Stomach (tissue), 4 donors: ENCODE measurements at regions not wholly inside any gene's neighbourhood (a gene's known extent, or its start where the extent isn't known, plus 50 kb on each side); places are given as distances from the start of the nearest gene placed in this dataset.

Experiments
- EP300 ChIP-seq: sonication (generic); formaldehyde crosslinking; IDR thresholded peaks from one replicate; pipeline ENCODE4 v1.6.1; 2017; ENCODE audit warnings: antibody characterized with exemption
- POLR2A ChIP-seq, 4 donors: fragments of 450-650 bp; IDR thresholded peaks; one replicate each; pipeline ENCODE4 v1.6.1; 2016; ENCODE audit warnings: antibody characterized with exemption in 4 of 4, control low read depth in 2 of 4, mild to moderate bottlenecking in 1 of 4, moderate library complexity in 1 of 4
- POLR2AphosphoS5 ChIP-seq, 3 donors: sonication (generic); formaldehyde crosslinking; IDR thresholded peaks; one replicate each; pipeline ENCODE4 v1.6.1; 2016; ENCODE audit warnings: antibody characterized with exemption in 3 of 3
- TF ChIP-seq, protein P1 (sequence below), 7 experiments: fragments of 450-650 bp in 4 of 7; fragments of 200-600 bp in 3 of 7; sonication (generic) in 3 of 7; IDR thresholded peaks; one replicate each; pipeline ENCODE4 v1.5.1; 2016 to 2019; ENCODE audit warnings: antibody characterized with exemption in 7 of 7, control low read depth in 2 of 7, mild to moderate bottlenecking in 1 of 7

DNA sequence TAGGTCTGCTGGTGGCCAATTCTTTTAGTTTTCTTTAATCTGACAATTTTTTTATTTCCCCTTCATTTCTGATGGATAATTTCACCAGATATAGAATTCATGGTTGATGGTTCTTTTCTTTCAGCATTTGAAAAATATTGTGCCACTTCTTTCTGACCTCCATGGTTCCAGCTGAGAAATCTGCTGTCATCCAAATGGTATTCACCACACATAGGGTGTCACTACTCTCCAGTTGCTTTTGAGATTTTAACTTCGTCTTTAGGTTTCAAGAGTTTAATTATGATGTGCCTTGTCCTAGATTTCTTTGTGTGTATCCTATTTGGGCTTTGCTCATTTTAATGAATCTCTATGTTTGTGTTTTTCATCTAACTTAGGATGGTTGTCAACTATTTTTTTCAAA is 488.6 kb upstream of the HS6ST1 start:
- TF ChIP-seq POLR2A (IDR thresholded peaks at IDR 0.05) (no peak), POLR2AphosphoS5 (IDR thresholded peaks at IDR 0.05) (no peak), EP300 (no peak)
- TF ChIP-seq, protein P1, sequence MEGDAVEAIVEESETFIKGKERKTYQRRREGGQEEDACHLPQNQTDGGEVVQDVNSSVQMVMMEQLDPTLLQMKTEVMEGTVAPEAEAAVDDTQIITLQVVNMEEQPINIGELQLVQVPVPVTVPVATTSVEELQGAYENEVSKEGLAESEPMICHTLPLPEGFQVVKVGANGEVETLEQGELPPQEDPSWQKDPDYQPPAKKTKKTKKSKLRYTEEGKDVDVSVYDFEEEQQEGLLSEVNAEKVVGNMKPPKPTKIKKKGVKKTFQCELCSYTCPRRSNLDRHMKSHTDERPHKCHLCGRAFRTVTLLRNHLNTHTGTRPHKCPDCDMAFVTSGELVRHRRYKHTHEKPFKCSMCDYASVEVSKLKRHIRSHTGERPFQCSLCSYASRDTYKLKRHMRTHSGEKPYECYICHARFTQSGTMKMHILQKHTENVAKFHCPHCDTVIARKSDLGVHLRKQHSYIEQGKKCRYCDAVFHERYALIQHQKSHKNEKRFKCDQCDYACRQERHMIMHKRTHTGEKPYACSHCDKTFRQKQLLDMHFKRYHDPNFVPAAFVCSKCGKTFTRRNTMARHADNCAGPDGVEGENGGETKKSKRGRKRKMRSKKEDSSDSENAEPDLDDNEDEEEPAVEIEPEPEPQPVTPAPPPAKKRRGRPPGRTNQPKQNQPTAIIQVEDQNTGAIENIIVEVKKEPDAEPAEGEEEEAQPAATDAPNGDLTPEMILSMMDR (IDR thresholded peaks at IDR 0.05): no peak
